ENCODE measurements at regions not wholly inside any gene's neighbourhood (a gene's known extent, or its start where the extent isn't known, plus 50 kb on each side); places are given as distances from the start of the nearest gene placed in this dataset.

DNA sequence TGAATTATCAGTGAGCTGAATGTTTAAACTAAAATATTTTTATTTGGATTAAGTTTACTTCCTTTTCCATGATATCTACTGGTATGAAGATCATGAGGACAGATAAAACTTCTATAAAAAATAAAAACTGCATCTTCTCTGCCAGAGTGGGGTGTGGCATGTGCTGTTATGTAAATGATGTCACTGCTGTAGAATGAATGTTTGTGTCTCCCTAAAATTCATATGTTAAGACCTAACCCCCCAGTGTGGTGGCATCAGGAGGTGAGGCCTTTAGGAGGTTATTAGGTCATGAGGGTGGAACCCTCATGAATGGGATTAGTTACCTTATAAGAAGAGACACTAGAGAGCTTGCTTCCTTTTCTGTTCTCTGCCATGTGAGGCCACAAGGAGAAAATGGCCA lies 178.7 kb upstream of the DPH6 start:
- H3K4me1 ChIP-seq (ENCODE audit: control insufficient read depth in 2 of 2, insufficient read depth in 2 of 2, low read length in 2 of 2), result no peaks in the 10 kb centered on the region
- no peak for DNase-seq (ENCODE audit: low read depth in 6 of 9, low spot score in 9 of 9)
- no peaks in the 10 kb centered on the region for H3K36me3 ChIP-seq (ENCODE audit: control insufficient read depth in 2 of 2, insufficient read depth in 2 of 2, low read length in 1 of 2)
- no peaks in the 10 kb centered on the region for H3K9me3 ChIP-seq (ENCODE audit: control insufficient read depth in 2 of 2, insufficient read depth in 1 of 2, low read length in 1 of 2)
- H3K27me3 ChIP-seq (ENCODE audit: control insufficient read depth in 2 of 2, insufficient read depth in 1 of 2, low read length in 1 of 2), result no peaks in the 10 kb centered on the region
- H3K27ac ChIP-seq (ENCODE audit: low read depth in 1 of 2, low read length in 1 of 2), result no peak overlapping the region
- no peak overlapping the region for H3K4me3 ChIP-seq (ENCODE audit: low read length in 2 of 2)

DNA sequence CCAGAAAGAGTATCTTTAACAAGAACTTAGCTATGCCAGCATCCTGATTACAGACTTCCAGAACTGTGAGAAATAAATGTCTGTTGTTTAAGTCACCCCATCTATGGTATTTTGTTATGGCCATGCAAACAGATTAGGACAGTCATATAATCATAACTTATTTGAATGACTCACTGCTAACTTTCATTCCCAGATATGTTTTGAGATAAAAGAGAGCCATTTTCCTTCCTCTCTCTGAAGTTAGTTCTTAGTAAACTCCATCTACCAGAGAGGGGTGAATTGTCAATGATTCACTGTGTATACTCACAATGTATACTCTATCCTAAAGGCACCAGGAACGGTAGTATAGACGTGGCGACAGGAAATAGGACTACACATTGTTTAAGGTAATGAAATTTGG lies 179.4 kb upstream of the DPH6 start:
- H3K27ac ChIP-seq (ENCODE audit: low read depth in 1 of 2, low read length in 1 of 2), result no peak overlapping the region
- no peaks in the 10 kb centered on the region for H3K27me3 ChIP-seq (ENCODE audit: control insufficient read depth in 2 of 2, insufficient read depth in 1 of 2, low read length in 1 of 2)
- no peak overlapping the region for H3K4me3 ChIP-seq (ENCODE audit: low read length in 2 of 2)
- no peak for DNase-seq (ENCODE audit: low read depth in 6 of 9, low spot score in 9 of 9)
- H3K9me3 ChIP-seq (ENCODE audit: control insufficient read depth in 2 of 2, insufficient read depth in 1 of 2, low read length in 1 of 2), result no peaks in the 10 kb centered on the region
- WGBS, result 97% methylated on average over 3 of the region's 3 CpGs
- H3K4me1 ChIP-seq (ENCODE audit: control insufficient read depth in 2 of 2, insufficient read depth in 2 of 2, low read length in 2 of 2), result no peaks in the 10 kb centered on the region
- no peaks in the 10 kb centered on the region for H3K36me3 ChIP-seq (ENCODE audit: control insufficient read depth in 2 of 2, insufficient read depth in 2 of 2, low read length in 1 of 2)

DNA sequence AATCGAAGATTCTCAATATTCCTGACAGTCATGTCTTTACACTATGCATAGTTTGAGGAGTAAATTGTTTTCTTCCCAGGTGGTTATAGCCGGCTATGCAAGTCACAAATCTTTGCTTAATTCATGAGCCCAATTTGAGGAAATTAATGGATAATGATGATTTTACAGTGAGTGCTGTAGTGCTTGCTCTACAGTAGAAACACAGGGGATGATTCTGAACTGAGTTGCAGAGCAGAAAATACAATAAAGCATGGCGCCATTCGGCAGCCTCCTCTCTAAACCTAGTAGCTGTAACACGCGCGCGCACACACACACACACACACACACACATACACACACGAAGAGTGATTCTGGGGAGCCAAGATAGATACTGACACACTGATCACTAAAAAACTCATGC lies 181.7 kb upstream of the DPH6 start:
- WGBS, result 89% methylated on average over 9 of the region's 9 CpGs
- no peak for DNase-seq (ENCODE audit: low read depth in 6 of 9, low spot score in 9 of 9)
- no peak overlapping the region for H3K4me3 ChIP-seq (ENCODE audit: low read length in 2 of 2)
- H3K9me3 ChIP-seq (ENCODE audit: control insufficient read depth in 2 of 2, insufficient read depth in 1 of 2, low read length in 1 of 2), result no peaks in the 10 kb centered on the region
- H3K36me3 ChIP-seq (ENCODE audit: control insufficient read depth in 2 of 2, insufficient read depth in 2 of 2, low read length in 1 of 2), result no peaks in the 10 kb centered on the region
- H3K27ac ChIP-seq (ENCODE audit: low read depth in 1 of 2, low read length in 1 of 2), result no peak overlapping the region
- H3K4me1 ChIP-seq (ENCODE audit: control insufficient read depth in 2 of 2, insufficient read depth in 2 of 2, low read length in 2 of 2), result no peaks in the 10 kb centered on the region
- H3K27me3 ChIP-seq (ENCODE audit: control insufficient read depth in 2 of 2, insufficient read depth in 1 of 2, low read length in 1 of 2), result no peaks in the 10 kb centered on the region

DNA sequence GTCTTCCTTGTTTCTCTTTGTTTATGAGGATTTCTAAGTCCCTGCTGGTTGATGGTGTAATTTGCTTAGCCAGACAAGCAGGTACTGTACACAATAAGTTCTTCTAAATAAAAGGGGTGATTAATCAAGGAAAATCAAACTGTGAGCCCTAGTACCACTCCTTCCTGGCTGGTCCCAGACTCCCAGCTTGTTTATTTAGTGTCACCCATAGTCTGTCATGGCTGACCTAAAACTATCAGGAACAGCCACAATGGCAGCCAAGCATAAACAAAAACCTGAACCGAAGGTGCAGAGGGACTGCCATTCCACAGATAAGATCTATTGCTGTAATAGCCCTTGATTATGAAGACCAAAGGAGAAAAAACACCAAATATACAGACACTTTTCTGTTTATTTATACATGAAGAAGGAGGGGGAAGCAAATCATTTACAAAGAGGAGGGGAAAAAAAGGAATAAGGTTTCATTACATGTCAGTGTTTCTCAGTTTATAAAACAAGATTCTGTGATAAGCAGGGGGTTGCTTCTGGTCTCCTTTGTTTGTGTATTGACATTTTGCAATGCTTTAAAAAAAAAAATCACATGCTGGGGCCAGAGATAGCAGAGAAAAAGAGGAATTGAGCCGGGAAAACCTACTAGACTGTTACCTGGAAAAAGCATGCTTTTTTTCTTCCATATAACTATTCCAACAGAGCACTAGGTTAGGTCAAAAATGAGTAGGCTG lies 182.4 kb upstream of the DPH6 start:
- Histone ChIP-seq H3K4me1 (ENCODE audit: control insufficient read depth in 2 of 2, insufficient read depth in 2 of 2, low read length in 2 of 2) (no peaks in the 10 kb centered on the region), H3K4me3 (ENCODE audit: low read length in 2 of 2) (no peak overlapping the region), H3K27me3 (ENCODE audit: control insufficient read depth in 2 of 2, insufficient read depth in 1 of 2, low read length in 1 of 2) (no peaks in the 10 kb centered on the region), H3K27ac (ENCODE audit: low read depth in 1 of 2, low read length in 1 of 2) (no peak overlapping the region), H3K36me3 (ENCODE audit: control insufficient read depth in 2 of 2, insufficient read depth in 2 of 2, low read length in 1 of 2) (no peaks in the 10 kb centered on the region), H3K9me3 (ENCODE audit: control insufficient read depth in 2 of 2, insufficient read depth in 1 of 2, low read length in 1 of 2) (no peaks in the 10 kb centered on the region)
- DNase-seq (ENCODE audit: low read depth in 6 of 9, low spot score in 9 of 9), result no peak
- 69% methylated on average over 2 of the region's 2 CpGs for WGBS

DNA sequence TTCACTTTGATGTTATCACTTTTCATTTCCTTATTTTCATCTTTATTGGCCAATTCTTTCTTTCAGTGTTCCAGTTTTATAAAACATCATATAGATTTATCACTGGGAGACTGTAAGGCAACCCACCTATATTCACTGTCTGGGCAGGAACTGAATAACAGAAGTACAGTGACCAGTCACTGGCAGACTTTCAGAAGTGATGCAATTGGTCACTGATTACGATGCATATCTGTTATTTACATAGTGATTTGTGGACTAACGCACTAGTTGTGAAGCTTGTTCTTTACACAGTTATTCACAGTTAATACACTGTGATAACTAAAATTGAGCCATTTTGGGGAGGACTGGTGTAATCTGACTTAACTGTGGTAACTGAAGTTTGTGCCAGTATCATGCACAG lies 190.2 kb upstream of the DPH6 start:
- DNase-seq (ENCODE audit: low read depth in 6 of 9, low spot score in 9 of 9), result no peak
- H3K27me3 ChIP-seq (ENCODE audit: control insufficient read depth in 2 of 2, insufficient read depth in 1 of 2, low read length in 1 of 2), result no peaks in the 10 kb centered on the region
- H3K4me1 ChIP-seq (ENCODE audit: control insufficient read depth in 2 of 2, insufficient read depth in 2 of 2, low read length in 2 of 2), result no peaks in the 10 kb centered on the region
- no peak overlapping the region for H3K27ac ChIP-seq (ENCODE audit: low read depth in 1 of 2, low read length in 1 of 2)
- 95% methylated on average over 2 of the region's 2 CpGs for WGBS
- H3K36me3 ChIP-seq (ENCODE audit: control insufficient read depth in 2 of 2, insufficient read depth in 2 of 2, low read length in 1 of 2), result no peaks in the 10 kb centered on the region
- no peak overlapping the region for H3K4me3 ChIP-seq (ENCODE audit: low read length in 2 of 2)
- H3K9me3 ChIP-seq (ENCODE audit: control insufficient read depth in 2 of 2, insufficient read depth in 1 of 2, low read length in 1 of 2), result no peaks in the 10 kb centered on the region

DNA sequence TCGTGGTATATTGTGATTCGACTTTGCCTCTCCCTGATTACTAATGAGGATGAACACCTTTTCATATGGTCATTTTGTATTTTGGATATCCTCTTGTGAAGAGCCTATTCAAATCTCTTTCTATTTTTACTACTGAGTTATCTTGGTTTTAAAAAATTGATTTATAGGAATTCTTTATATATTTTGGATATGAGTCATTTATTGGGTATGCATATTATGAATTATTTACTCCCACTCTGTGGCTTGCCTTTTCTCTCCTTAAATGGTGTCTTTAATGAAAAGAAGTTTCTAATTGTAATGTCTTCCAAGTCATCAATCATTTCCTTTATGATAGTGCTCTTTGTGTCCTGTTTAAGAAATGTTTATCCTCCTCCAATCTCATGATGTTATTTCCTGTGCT lies 191.5 kb upstream of the DPH6 start:
- 95% methylated on average over 2 of the region's 2 CpGs for WGBS

DNA sequence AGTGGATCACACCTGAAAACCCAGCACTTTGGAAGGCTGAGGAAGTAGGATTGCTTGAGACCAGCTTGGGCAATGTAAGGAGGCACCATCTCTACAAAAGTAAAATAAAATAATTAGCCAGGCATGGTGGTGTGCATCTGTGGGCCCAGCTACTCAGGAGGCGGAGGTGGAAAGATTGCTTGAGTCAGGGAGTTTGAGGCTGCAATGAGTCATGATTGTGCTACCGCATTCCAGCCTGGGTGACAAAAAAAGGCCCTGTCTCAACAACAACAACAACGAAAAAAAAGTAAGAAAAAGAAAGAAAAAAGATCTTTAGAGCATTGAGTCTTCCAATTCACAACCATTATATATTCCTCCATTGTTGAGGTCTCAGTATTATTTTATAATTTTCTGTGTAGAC lies 192.4 kb upstream of the DPH6 start:
- Histone ChIP-seq H3K36me3 (ENCODE audit: control insufficient read depth in 2 of 2, insufficient read depth in 2 of 2, low read length in 1 of 2) (no peaks in the 10 kb centered on the region), H3K4me3 (ENCODE audit: low read length in 2 of 2) (no peak overlapping the region), H3K27me3 (ENCODE audit: control insufficient read depth in 2 of 2, insufficient read depth in 1 of 2, low read length in 1 of 2) (no peaks in the 10 kb centered on the region), H3K4me1 (ENCODE audit: control insufficient read depth in 2 of 2, insufficient read depth in 2 of 2, low read length in 2 of 2) (no peaks in the 10 kb centered on the region), H3K27ac (ENCODE audit: low read depth in 1 of 2, low read length in 1 of 2) (no peak overlapping the region), H3K9me3 (ENCODE audit: control insufficient read depth in 2 of 2, insufficient read depth in 1 of 2, low read length in 1 of 2) (no peaks in the 10 kb centered on the region)
- 94% methylated on average over 3 of the region's 3 CpGs for WGBS
- DNase-seq (ENCODE audit: low read depth in 6 of 9, low spot score in 9 of 9), result no peak

More for the DNA sequence above, 191.5 kb upstream of the DPH6 start:
- Histone ChIP-seq H3K27me3 (ENCODE audit: control insufficient read depth in 2 of 2, insufficient read depth in 1 of 2, low read length in 1 of 2) (no peaks in the 10 kb centered on the region), H3K4me1 (ENCODE audit: control insufficient read depth in 2 of 2, insufficient read depth in 2 of 2, low read length in 2 of 2) (no peaks in the 10 kb centered on the region), H3K9me3 (ENCODE audit: control insufficient read depth in 2 of 2, insufficient read depth in 1 of 2, low read length in 1 of 2) (no peaks in the 10 kb centered on the region), H3K36me3 (ENCODE audit: control insufficient read depth in 2 of 2, insufficient read depth in 2 of 2, low read length in 1 of 2) (no peaks in the 10 kb centered on the region), H3K4me3 (ENCODE audit: low read length in 2 of 2) (no peak overlapping the region), H3K27ac (ENCODE audit: low read depth in 1 of 2, low read length in 1 of 2) (no peak overlapping the region)
- DNase-seq (ENCODE audit: low read depth in 6 of 9, low spot score in 9 of 9), result no peak

DNA sequence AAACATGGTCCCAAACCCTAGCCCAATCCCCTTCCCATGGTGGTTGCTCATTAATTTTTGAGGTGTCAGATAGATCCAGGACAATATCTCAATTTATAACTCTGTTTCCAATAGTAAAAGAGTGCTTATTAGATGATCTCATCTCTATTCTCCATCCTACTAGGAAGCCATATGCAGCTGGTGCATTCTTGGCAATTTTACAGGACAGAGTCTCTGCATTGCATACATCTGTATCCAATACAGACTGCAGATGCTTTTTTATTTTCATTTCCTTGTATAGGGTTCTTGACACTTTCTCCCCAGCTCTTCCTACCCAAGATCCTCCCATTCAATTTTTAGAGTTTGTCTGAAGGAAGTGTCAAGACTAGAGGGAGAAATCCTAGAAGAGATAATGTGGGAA lies 194.8 kb upstream of the DPH6 start:
- no peak overlapping the region for H3K4me3 ChIP-seq (ENCODE audit: low read length in 2 of 2)
- H3K27ac ChIP-seq (ENCODE audit: low read depth in 1 of 2, low read length in 1 of 2), result no peak overlapping the region
- H3K4me1 ChIP-seq (ENCODE audit: control insufficient read depth in 2 of 2, insufficient read depth in 2 of 2, low read length in 2 of 2), result no peaks in the 10 kb centered on the region
- no peaks in the 10 kb centered on the region for H3K9me3 ChIP-seq (ENCODE audit: control insufficient read depth in 2 of 2, insufficient read depth in 1 of 2, low read length in 1 of 2)
- no peaks in the 10 kb centered on the region for H3K27me3 ChIP-seq (ENCODE audit: control insufficient read depth in 2 of 2, insufficient read depth in 1 of 2, low read length in 1 of 2)
- no peak for DNase-seq (ENCODE audit: low read depth in 6 of 9, low spot score in 9 of 9)
- no peaks in the 10 kb centered on the region for H3K36me3 ChIP-seq (ENCODE audit: control insufficient read depth in 2 of 2, insufficient read depth in 2 of 2, low read length in 1 of 2)

DNA sequence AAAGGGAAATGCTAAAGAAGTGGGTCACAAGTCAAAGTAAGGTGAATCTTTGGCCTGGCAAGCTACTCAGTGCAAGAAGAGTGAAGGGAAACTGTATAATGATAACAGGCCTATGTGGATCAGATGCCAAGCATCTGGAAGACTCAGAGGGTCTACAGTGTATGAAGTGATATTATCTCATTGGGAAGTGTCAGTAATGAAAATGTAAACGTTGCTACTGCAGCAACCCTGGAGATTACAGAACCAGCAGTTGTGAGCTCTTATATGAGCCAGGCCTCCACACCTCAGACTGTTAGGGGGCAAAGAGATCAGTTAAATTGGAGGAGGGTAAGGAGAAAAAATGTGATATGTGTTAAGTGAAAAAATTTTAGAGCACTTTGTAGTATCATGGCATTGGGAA lies 195.4 kb upstream of the DPH6 start:
- Histone ChIP-seq H3K27ac (ENCODE audit: low read depth in 1 of 2, low read length in 1 of 2) (no peak overlapping the region), H3K36me3 (ENCODE audit: control insufficient read depth in 2 of 2, insufficient read depth in 2 of 2, low read length in 1 of 2) (no peaks in the 10 kb centered on the region), H3K4me1 (ENCODE audit: control insufficient read depth in 2 of 2, insufficient read depth in 2 of 2, low read length in 2 of 2) (no peaks in the 10 kb centered on the region), H3K27me3 (ENCODE audit: control insufficient read depth in 2 of 2, insufficient read depth in 1 of 2, low read length in 1 of 2) (no peaks in the 10 kb centered on the region), H3K9me3 (ENCODE audit: control insufficient read depth in 2 of 2, insufficient read depth in 1 of 2, low read length in 1 of 2) (no peaks in the 10 kb centered on the region), H3K4me3 (ENCODE audit: low read length in 2 of 2) (no peak overlapping the region)
- WGBS, result 69% methylated on average over 1 of the region's 1 CpG
- DNase-seq (ENCODE audit: low read depth in 6 of 9, low spot score in 9 of 9), result no peak

DNA sequence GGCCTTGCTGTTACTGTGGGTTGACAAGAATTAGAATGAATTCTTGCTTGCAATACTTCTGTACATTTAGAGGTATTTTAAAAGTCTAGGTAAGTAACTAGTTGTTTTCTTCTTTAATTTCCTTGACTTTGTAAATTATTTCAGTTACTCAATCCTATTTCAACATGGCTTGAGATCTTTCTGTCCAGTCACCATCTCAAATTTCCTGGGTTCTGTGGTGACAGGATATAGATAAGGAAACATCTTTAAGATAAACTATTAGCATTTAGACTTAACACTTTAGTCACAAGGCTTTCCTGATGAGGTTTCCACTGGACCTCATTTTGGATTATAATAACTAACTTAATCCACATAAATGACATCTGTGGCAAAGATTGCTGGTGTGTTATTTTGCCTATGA lies 195.9 kb upstream of the DPH6 start:
- no peaks in the 10 kb centered on the region for H3K27me3 ChIP-seq (ENCODE audit: control insufficient read depth in 2 of 2, insufficient read depth in 1 of 2, low read length in 1 of 2)
- no peaks in the 10 kb centered on the region for H3K36me3 ChIP-seq (ENCODE audit: control insufficient read depth in 2 of 2, insufficient read depth in 2 of 2, low read length in 1 of 2)
- no peaks in the 10 kb centered on the region for H3K4me1 ChIP-seq (ENCODE audit: control insufficient read depth in 2 of 2, insufficient read depth in 2 of 2, low read length in 2 of 2)
- H3K9me3 ChIP-seq (ENCODE audit: control insufficient read depth in 2 of 2, insufficient read depth in 1 of 2, low read length in 1 of 2), result no peaks in the 10 kb centered on the region
- no peak for DNase-seq (ENCODE audit: low read depth in 6 of 9, low spot score in 9 of 9)
- H3K27ac ChIP-seq (ENCODE audit: low read depth in 1 of 2, low read length in 1 of 2), result no peak overlapping the region
- no peak overlapping the region for H3K4me3 ChIP-seq (ENCODE audit: low read length in 2 of 2)
